Adrenal gland (tissue), 9 donors: ENCODE measurements at regions not wholly inside any gene's neighbourhood (a gene's known extent, or its start where the extent isn't known, plus 50 kb on each side); places are given as distances from the start of the nearest gene placed in this dataset.

Experiments used
- DNase-seq, 7 donors: peaks; one replicate each; pipeline ENCODE4 v3.0.0-alpha.2; 2019 to 2020
- H3K27ac ChIP-seq, 5 donors: fragments of 200-600 bp; sonication (generic) in 4 of 5; 1 replicate in 3 of 5; 2 replicates in 2 of 5; pipeline versions ENCODE4 v1.5.1 to v1.8.0; 2016 to 2020; ENCODE audit warnings: mild to moderate bottlenecking in 1 of 5
- H3K27me3 ChIP-seq: fragments of 200-600 bp; 2 replicates; pipeline ENCODE4 v1.8.0; 2021
- H3K36me3 ChIP-seq, 2 donors: fragments of 200-600 bp; replicated peaks in 1 of 2; 1 replicate in 1 of 2; 2 replicates in 1 of 2; pipeline versions ENCODE4 v1.5.1 to v1.8.0; 2018 to 2022
- H3K4me1 ChIP-seq, 2 donors: fragments of 200-600 bp; replicated peaks in 1 of 2; 1 replicate in 1 of 2; 2 replicates in 1 of 2; pipeline versions ENCODE4 v1.5.1 to v1.8.0; 2018 to 2021
- H3K4me3 ChIP-seq, 4 donors: fragments of 200-600 bp; sonication (generic) in 3 of 4; one replicate each; pipeline ENCODE4 v1.5.1; 2016 to 2018
- H3K9me3 ChIP-seq, 3 donors: fragments of 200-600 bp; sonication (generic) in 1 of 3; replicated peaks in 1 of 3; 1 replicate in 2 of 3; 2 replicates in 1 of 3; pipeline versions ENCODE4 v1.5.1 to v1.8.0; 2016 to 2021
- POLR2A ChIP-seq, 2 donors: fragments of 450-650 bp; IDR thresholded peaks; one replicate each; pipeline ENCODE4 v1.6.1; 2017; ENCODE audit warnings: antibody characterized with exemption in 2 of 2, mild to moderate bottlenecking in 2 of 2, moderate library complexity in 1 of 2
- WGBS, 4 donors: extraction: QIAGEN DNeasy Blood & Tissue Kit in 2 of 4; methylation state at CpG; one replicate each; pipeline versions ENCODE4 v1.1.5 to v1.1.7; 2013 to 2017; 5-methylcytosine and 5-hydroxymethylcytosine counted together
- intact Hi-C, 2 donors: fragments of 100-400 bp; cut with DNase I; formaldehyde crosslinking; loops; one replicate each; pipeline versions ENCODE4 v1.14.1 to v1.15.0; 2022 to 2023
- TF ChIP-seq, protein P1 (sequence below), 6 experiments: fragments of 450-650 bp in 4 of 6; fragments of 200-600 bp in 2 of 6; sonication (generic) in 1 of 6; IDR thresholded peaks; 1 replicate in 5 of 6; 2 replicates in 1 of 6; pipeline versions ENCODE4 v1.5.1 to v1.8.0; 2016 to 2021; ENCODE audit warnings: antibody characterized with exemption in 6 of 6, mild to moderate bottlenecking in 2 of 6, moderate library complexity in 1 of 6
- donor health status: healthy with polysubstance abuse.
- donor health status: Bipolar disorder and iron deficiency.
- donor health status: DM: yes; HTN: yes; CAD: no.
- donor health status: DM: no; HTN: no; CAD: no.
- donor health status: DM: no; HTN: no; CAD: no.

GRCh38 chr4:189519186-189519585, 421.5 kb upstream of the FRG1 start:
- Histone ChIP-seq H3K27me3 (no peaks in the 10 kb centered on the region), H3K27ac (no peak overlapping the region), H3K9me3 (no peaks in the 10 kb centered on the region), H3K36me3 (no peaks in the 10 kb centered on the region), H3K4me1 (no peaks in the 10 kb centered on the region), H3K4me3 (no peak overlapping the region)
- intact Hi-C loops, result no loop called here
- 66 to 82% (median 74%) methylated on average over 2 of the region's 2 CpGs for WGBS, 4 donors
- DNase-seq, result no peak
- TF ChIP-seq POLR2A (IDR thresholded peaks at IDR 0.05), result no peak
- TF ChIP-seq, protein P1, sequence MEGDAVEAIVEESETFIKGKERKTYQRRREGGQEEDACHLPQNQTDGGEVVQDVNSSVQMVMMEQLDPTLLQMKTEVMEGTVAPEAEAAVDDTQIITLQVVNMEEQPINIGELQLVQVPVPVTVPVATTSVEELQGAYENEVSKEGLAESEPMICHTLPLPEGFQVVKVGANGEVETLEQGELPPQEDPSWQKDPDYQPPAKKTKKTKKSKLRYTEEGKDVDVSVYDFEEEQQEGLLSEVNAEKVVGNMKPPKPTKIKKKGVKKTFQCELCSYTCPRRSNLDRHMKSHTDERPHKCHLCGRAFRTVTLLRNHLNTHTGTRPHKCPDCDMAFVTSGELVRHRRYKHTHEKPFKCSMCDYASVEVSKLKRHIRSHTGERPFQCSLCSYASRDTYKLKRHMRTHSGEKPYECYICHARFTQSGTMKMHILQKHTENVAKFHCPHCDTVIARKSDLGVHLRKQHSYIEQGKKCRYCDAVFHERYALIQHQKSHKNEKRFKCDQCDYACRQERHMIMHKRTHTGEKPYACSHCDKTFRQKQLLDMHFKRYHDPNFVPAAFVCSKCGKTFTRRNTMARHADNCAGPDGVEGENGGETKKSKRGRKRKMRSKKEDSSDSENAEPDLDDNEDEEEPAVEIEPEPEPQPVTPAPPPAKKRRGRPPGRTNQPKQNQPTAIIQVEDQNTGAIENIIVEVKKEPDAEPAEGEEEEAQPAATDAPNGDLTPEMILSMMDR (IDR thresholded peaks at IDR 0.05), result no peak

- TF ChIP-seq, protein P1 (IDR thresholded peaks at IDR 0.05), result no peak
- no peak for TF ChIP-seq POLR2A (IDR thresholded peaks at IDR 0.05)
- intact Hi-C loops, result no loop called here
- no peak overlapping the region for H3K4me3 ChIP-seq
- no peak for DNase-seq
- no peaks in the 10 kb centered on the region for H3K27me3 ChIP-seq
- peaks cover 0 to 4% (median 0%) of the 10 kb centered on the region in 3 donors for H3K9me3 ChIP-seq
- 54 to 73% (median 64%) methylated on average over 3 to 4 of the region's 4 CpGs for WGBS, 4 donors
- no peak overlapping the region for H3K27ac ChIP-seq
- no peaks in the 10 kb centered on the region for H3K36me3 ChIP-seq
- H3K4me1 ChIP-seq, result no peaks in the 10 kb centered on the region
Measured at GRCh38 chr4:189525304-189525703, 415.4 kb upstream of the FRG1 start.

DNA sequence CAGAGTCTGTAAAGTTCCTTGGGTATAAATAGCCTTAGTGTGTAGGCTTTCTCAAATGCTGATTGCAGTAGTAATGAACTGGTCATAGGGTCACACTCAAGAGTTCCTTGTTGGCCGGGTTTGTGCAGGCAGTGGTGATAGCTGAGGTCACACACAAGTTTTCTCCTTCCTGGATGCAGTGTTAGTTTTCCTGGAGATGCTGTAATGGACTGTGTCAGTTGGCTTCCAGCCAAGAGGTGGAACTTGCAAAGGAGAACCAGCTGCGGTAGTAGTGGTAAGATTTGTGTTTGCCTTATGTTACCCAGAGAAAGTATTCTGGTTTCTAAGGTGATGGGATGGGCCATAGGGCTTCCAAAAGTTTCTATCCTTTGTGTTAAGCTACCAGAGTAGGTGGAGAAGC, 409.8 kb upstream of the FRG1 start:
- no peaks in the 10 kb centered on the region for H3K36me3 ChIP-seq
- intact Hi-C loops, result no loop called here
- H3K9me3 ChIP-seq, result peaks cover 0 to 15% (median 0%) of the 10 kb centered on the region in 3 donors

GRCh38 chr4:189533603-189534002, 407.1 kb upstream of the FRG1 start:
- H3K36me3 ChIP-seq, result no peaks in the 10 kb centered on the region
- no peak for TF ChIP-seq POLR2A (IDR thresholded peaks at IDR 0.05)
- TF ChIP-seq, protein P1 (IDR thresholded peaks at IDR 0.05), result no peak
- H3K4me1 ChIP-seq, result no peaks in the 10 kb centered on the region
- DNase-seq, result no peak
- intact Hi-C loops, result no loop called here
- no peaks in the 10 kb centered on the region for H3K27me3 ChIP-seq
- H3K9me3 ChIP-seq, result peaks cover 0 to 11% (median 0%) of the 10 kb centered on the region in 3 donors
- no peak overlapping the region for H3K27ac ChIP-seq
- no peak overlapping the region for H3K4me3 ChIP-seq
- WGBS, 4 donors, result 89 to 93% (median 92%) methylated on average over 2 of the region's 2 CpGs

More for the DNA sequence above, 409.8 kb upstream of the FRG1 start:
- WGBS, 4 donors, result 39 to 50% (median 46%) methylated on average over 2 of the region's 2 CpGs
- DNase-seq, result no peak
- no peaks in the 10 kb centered on the region for H3K27me3 ChIP-seq
- H3K4me1 ChIP-seq, result no peaks in the 10 kb centered on the region
- H3K27ac ChIP-seq, result no peak overlapping the region
- TF ChIP-seq, protein P1 (IDR thresholded peaks at IDR 0.05), result no peak
- no peak for TF ChIP-seq POLR2A (IDR thresholded peaks at IDR 0.05)
- H3K4me3 ChIP-seq, result no peak overlapping the region
